GM10248 (cell line): ENCODE measurements at regions not wholly inside any gene's neighbourhood (a gene's known extent, or its start where the extent isn't known, plus 50 kb on each side); places are given as distances from the start of the nearest gene placed in this dataset.
"Not testable (repeated sequence)": the region's sequence is repeated elsewhere in the genome, so short reads cannot be mapped to it uniquely, and the experiment has no call there.

Experiments
- CTCF ChIA-PET: fragments of 300-600 bp; sonication (Branson Sonifier 250); formaldehyde crosslinking; extraction: SDS; loops from one replicate; lab custom pipeline; 2021; ENCODE audit warnings: antibody characterized with exemption; lab: Yijun Ruan, JAX
- POLR2A ChIA-PET: fragments of 350-650 bp; sonication (Branson Sonifier 250); formaldehyde crosslinking; extraction: SDS; loops from one replicate; lab custom pipeline; 2020; ENCODE audit warnings: antibody characterized with exemption; lab: Yijun Ruan, JAX
- DNase-seq: peaks from one replicate; pipeline ENCODE4 v3.0.0; 2012; ENCODE audit errors: extremely low spot score
- CTCF ChIP-seq: IDR thresholded peaks from 2 replicates; pipeline ENCODE4 v1.5.1; 2012; ENCODE audit warnings: mild to moderate bottlenecking, low read depth; ENCODE audit errors: extremely low read depth, missing control alignments, control extremely low read depth

GRCh38 chr10:34018129-34018528, 683.7 kb upstream of the NRP1 start:
- POLR2A ChIA-PET, result no interaction called here
- no peak for DNase-seq
- CTCF ChIA-PET, result no interaction called here
- no peak for TF ChIP-seq CTCF

DNA sequence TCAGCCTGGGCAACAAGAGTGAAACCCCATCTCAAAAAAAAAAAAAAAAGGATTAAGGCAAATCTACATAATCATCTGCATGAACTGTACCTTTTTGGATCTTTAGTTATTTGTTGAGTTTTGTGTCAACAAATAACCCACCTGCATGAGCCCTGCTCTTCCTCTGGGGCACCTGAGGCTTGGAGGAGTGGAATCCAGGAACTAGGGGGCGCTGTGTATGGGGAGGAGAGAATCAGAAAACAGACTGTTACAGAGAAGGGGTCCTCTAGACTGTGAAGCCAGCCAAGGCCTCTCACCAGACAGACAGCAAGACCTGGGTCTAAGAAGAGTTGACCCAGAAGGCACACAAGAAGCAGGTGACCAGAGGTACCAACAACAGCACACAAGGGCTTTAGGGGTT, 682.8 kb upstream of the NRP1 start:
- no peak for DNase-seq
- ChIA-PET POLR2A (no interaction called here), CTCF (no interaction called here)
- no peak for TF ChIP-seq CTCF

DNA sequence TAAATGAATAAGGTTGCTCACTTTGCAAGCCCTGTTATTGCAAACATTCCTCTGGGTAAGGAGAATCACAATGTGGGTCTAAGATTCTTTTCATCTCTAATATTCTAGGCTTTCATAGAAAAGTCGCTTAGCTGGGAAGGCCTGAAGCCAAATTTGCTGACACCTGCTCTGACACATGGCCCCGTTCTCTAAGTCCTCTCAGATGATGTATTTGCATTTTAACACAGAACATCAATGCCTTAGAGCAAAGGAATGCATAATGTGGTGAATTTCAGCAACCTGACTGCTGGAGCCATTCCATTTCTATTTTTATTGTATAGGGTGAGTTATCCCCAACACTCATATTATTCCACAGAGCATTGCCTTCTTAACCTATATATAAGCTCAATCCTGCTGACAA, 682.1 kb upstream of the NRP1 start:
- CTCF ChIA-PET, result interaction anchor here (1.2 kb wide), 1 partner anchor 22 kb away, joined by 3 read pairs; no protein-coding TSS in a partner anchor

DNA sequence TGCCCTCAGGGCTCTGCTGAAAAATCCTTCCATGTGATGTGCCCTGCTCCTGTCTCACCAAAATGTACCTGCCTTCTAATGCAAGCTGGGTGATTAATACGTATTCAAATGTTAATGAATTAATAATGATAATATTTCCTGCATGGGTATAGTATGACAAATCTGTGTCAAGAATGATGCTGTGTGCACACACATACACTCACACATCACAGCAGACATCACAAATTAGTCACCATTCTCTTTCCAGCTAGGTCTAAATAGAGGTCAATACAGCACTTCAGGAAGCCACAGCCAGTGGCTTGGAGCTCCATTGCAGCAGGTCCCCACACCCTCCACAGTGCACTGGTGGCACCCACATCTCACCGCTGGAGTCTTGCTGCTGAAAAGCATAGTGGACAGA, 681.2 kb upstream of the NRP1 start:
- no peak for DNase-seq
- POLR2A ChIA-PET, result no interaction called here
- CTCF ChIA-PET, result interaction anchor here (1.2 kb wide), 1 partner anchor 23 kb away, joined by 3 read pairs; no protein-coding TSS in a partner anchor
- TF ChIP-seq CTCF, result no peak

More for the DNA sequence above, 682.1 kb upstream of the NRP1 start:
- POLR2A ChIA-PET, result no interaction called here
- DNase-seq, result no peak
- TF ChIP-seq CTCF, result no peak

DNA sequence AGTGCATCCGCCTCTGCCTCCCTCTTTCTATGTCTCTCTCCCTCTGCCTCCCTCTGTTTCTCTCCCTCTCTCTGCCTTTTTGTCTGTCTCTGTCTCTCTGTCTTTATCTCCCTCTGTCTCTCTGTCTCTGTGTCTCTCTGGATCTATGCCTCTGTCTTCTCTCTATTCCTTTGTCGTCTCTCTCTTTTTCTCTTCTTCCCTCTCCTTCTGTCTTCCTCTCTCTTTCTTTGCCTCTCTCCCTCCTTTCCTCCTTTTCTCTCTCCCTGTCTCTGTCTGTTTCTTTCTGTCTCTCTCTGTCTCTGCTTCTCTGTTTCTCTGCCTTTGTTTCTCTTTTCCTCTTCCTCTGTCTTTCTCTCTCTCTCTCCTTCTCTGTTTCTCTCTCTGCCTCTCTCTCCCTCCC, 678.8 kb upstream of the NRP1 start:
- ChIA-PET CTCF (no interaction called here), POLR2A (no interaction called here)
- DNase-seq, result no peak
- TF ChIP-seq CTCF, result no peak

GRCh38 chr10:34010891-34011290, 676.4 kb upstream of the NRP1 start:
- no peak for TF ChIP-seq CTCF
- DNase-seq, result no peak
- ChIA-PET CTCF (no interaction called here), POLR2A (no interaction called here)

DNA sequence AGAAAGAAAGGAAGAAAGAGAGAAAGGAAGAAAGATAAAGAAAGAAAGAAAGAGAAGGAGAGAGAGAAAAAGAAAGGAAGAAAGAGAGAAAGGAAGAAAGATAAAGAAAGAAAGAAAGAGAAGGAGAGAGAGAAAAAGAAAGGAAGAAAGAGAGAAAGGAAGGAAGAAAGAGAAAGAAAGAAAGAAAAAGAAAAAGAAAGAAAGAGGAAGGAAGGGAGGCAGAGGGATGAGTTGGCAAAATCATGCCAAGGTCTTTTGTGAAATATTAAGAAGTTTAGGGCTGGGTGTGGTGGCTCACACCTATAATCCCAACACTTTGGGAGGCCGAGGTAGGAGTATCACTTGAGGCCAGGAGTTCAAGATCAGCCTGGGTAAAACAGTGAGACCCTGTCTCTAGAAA, 675.8 kb upstream of the NRP1 start:
- CTCF ChIA-PET, POLR2A ChIA-PET, DNase-seq: not testable (repeated sequence)
